SK-N-SH (cell line): ENCODE measurements at regions not wholly inside any gene's neighbourhood (a gene's known extent, or its start where the extent isn't known, plus 50 kb on each side); places are given as distances from the start of the nearest gene placed in this dataset.

Source experiments
- CTCF ChIA-PET: fragments of 300-600, 350-600 bp; formaldehyde crosslinking; extraction: SDS; loops from one replicate; lab custom pipeline; 2021; lab: Yijun Ruan, JAX
- POLR2A ChIA-PET: fragments of 350-600 bp; sonication (Branson Sonifier 250); formaldehyde crosslinking; extraction: SDS; loops from one replicate; lab custom pipeline; 2020; ENCODE audit warnings: antibody characterized with exemption, inconsistent platforms; lab: Yijun Ruan, JAX
- DNase-seq: peaks from one replicate; pipeline ENCODE4 v3.0.0; 2012
- H2AFZ ChIP-seq: fragments of 200-600 bp; sonication (generic); 2 replicates; pipeline ENCODE4 v1.8.1; 2016; ENCODE audit warnings: antibody characterized with exemption, mild to moderate bottlenecking, low read depth
- H3F3A ChIP-seq: fragments of 200-600 bp; sonication (generic); replicated peaks from 2 replicates; pipeline ENCODE3; 2016; ENCODE audit warnings: antibody characterized with exemption, mild to moderate bottlenecking; ENCODE audit not compliant: insufficient read depth
- H3K27ac ChIP-seq, 2 experiments: fragments of 200-500 bp in 1 of 2; fragments of 200-600 bp in 1 of 2; sonication (Bioruptor generic) in 1 of 2; sonication (generic), shearing (Covaris generic) in 1 of 2; 2 replicates each; pipeline versions ENCODE4 v1.5.1 to v1.6.1; 2014 to 2016; ENCODE audit warnings: low read depth in 2 of 2, inconsistent platforms in 1 of 2, low read length in 1 of 2, mild to moderate bottlenecking in 1 of 2, mixed read lengths in 1 of 2
- H3K27me3 ChIP-seq: fragments of 200-600 bp; sonication (generic), shearing (Covaris generic); 2 replicates; pipeline ENCODE4 v1.6.1; 2016; ENCODE audit warnings: mixed run types; ENCODE audit not compliant: insufficient read depth
- H3K36me3 ChIP-seq, 2 experiments: fragments of 200-500 bp in 1 of 2; fragments of 200-600 bp in 1 of 2; sonication (Bioruptor generic) in 1 of 2; sonication (generic) in 1 of 2; replicated peaks in 1 of 2; 2 replicates each; pipeline versions ENCODE3 to v1.5.1; 2014 to 2016; ENCODE audit warnings: low read length in 1 of 2, mild to moderate bottlenecking in 1 of 2; ENCODE audit not compliant: insufficient read depth in 2 of 2, control insufficient read depth in 1 of 2
- H3K4me1 ChIP-seq, 2 experiments: fragments of 200-500 bp in 1 of 2; fragments of 200-600 bp in 1 of 2; sonication (Bioruptor generic) in 1 of 2; sonication (generic), shearing (Covaris generic) in 1 of 2; 2 replicates each; pipeline versions ENCODE4 v1.5.1 to v1.6.1; 2014 to 2016; ENCODE audit warnings: low read depth in 1 of 2, low read length in 1 of 2, mixed run types in 1 of 2; ENCODE audit not compliant: insufficient read depth in 2 of 2, control insufficient read depth in 1 of 2
- H3K4me2 ChIP-seq: fragments of 200-600 bp; sonication (generic), shearing (Covaris generic); 2 replicates; pipeline ENCODE4 v1.6.1; 2017; ENCODE audit warnings: mixed run types
- H3K4me3 ChIP-seq, 2 experiments: fragments of 200-500 bp in 1 of 2; fragments of 200-600 bp in 1 of 2; sonication (Bioruptor generic) in 1 of 2; sonication (generic), shearing (Covaris generic) in 1 of 2; 2 replicates each; pipeline versions ENCODE4 v1.5.1 to v1.8.1; 2014 to 2016; ENCODE audit warnings: low read depth in 2 of 2, inconsistent platforms in 1 of 2, low read length in 1 of 2, mild to moderate bottlenecking in 1 of 2, mixed read lengths in 1 of 2, moderate library complexity in 1 of 2
- H3K79me2 ChIP-seq: fragments of 200-600 bp; sonication (generic); 2 replicates; pipeline ENCODE4 v1.8.1; 2017; ENCODE audit warnings: mild to moderate bottlenecking; ENCODE audit not compliant: insufficient read depth
- H3K9ac ChIP-seq: fragments of 200-600 bp; sonication (generic); 2 replicates; pipeline ENCODE4 v1.6.1; 2017; ENCODE audit warnings: mixed run types
- H3K9me2 ChIP-seq: fragments of 200-600 bp; sonication (generic); 2 replicates; pipeline ENCODE4 v1.6.1; 2017; ENCODE audit warnings: mixed run types
- H3K9me3 ChIP-seq: fragments of 200-600 bp; sonication (generic); 2 replicates; pipeline ENCODE4 v1.6.1; 2017; ENCODE audit warnings: mixed run types, mild to moderate bottlenecking, moderate library complexity
- H4K20me1 ChIP-seq: fragments of 200-600 bp; sonication (generic); 2 replicates; pipeline ENCODE4 v1.6.1; 2017; ENCODE audit warnings: mild to moderate bottlenecking, mixed run types; ENCODE audit not compliant: insufficient read depth
- CHD2 ChIP-seq: fragments of 150-350 bp; IDR thresholded peaks from 2 replicates; pipeline ENCODE4 v1.6.1; 2018; ENCODE audit warnings: low read length; ENCODE audit not compliant: partially characterized antibody
- CTCF ChIP-seq: fragments of 200-600 bp; sonication (generic); IDR thresholded peaks from 2 replicates; pipeline ENCODE4 v1.6.1; 2017; ENCODE audit warnings: antibody characterized with exemption, mild to moderate bottlenecking, moderate library complexity
- ELF1 ChIP-seq: IDR thresholded peaks from 2 replicates; pipeline ENCODE4 v1.4.0; 2012
- EP300 ChIP-seq, 2 experiments: IDR thresholded peaks; 2 replicates each; pipeline versions ENCODE4 v1.4.0 to v1.6.1; 2012; ENCODE audit warnings: borderline replicate concordance in 1 of 2, low read depth in 1 of 2, low read length in 1 of 2
- FOSL2 ChIP-seq: IDR thresholded peaks from 2 replicates; pipeline ENCODE4 v1.4.0; 2012; ENCODE audit warnings: low read depth, mild to moderate bottlenecking, moderate library complexity, borderline replicate concordance
- FOXJ3 ChIP-seq: sonication (generic); formaldehyde crosslinking; IDR thresholded peaks from 2 replicates; pipeline ENCODE4 v1.5.1; 2020; ENCODE audit warnings: mild to moderate bottlenecking, missing genetic modification reagents
- GATA2 ChIP-seq: sonication (generic); formaldehyde crosslinking; IDR thresholded peaks from 2 replicates; pipeline ENCODE4 v1.5.0; 2020; ENCODE audit warnings: mild to moderate bottlenecking, missing genetic modification reagents
- MAX ChIP-seq: IDR thresholded peaks from 2 replicates; pipeline ENCODE4 v1.4.0; 2012; ENCODE audit warnings: low read depth
- MXI1 ChIP-seq: IDR thresholded peaks from 2 replicates; pipeline ENCODE4 v1.6.1; 2012; ENCODE audit warnings: mild to moderate bottlenecking, low read depth, low read length, improper control_type of control experiment
- NFIC ChIP-seq: IDR thresholded peaks from 2 replicates; pipeline ENCODE4 v1.4.0; 2012; ENCODE audit warnings: borderline replicate concordance
- NRF1 ChIP-seq: IDR thresholded peaks from 2 replicates; pipeline ENCODE4 v1.6.1; 2012; ENCODE audit warnings: low read depth, mild to moderate bottlenecking, low read length
- PBX3 ChIP-seq: IDR thresholded peaks from 2 replicates; pipeline ENCODE4; 2012
- RCOR1 ChIP-seq: fragments of 150-350 bp; IDR thresholded peaks from 2 replicates; pipeline ENCODE4 v1.6.1; 2017; ENCODE audit warnings: antibody characterized with exemption, low read length
- REST ChIP-seq: IDR thresholded peaks from 2 replicates; pipeline ENCODE4 v1.6.1; 2012; ENCODE audit warnings: mild to moderate bottlenecking, low read depth, low read length, moderate library complexity
- RXRA ChIP-seq: IDR thresholded peaks from 2 replicates; pipeline ENCODE4 v1.4.0; 2012; ENCODE audit warnings: low read depth, mild to moderate bottlenecking, borderline replicate concordance
- SIN3A ChIP-seq: IDR thresholded peaks from 2 replicates; pipeline ENCODE4 v1.6.1; 2012; ENCODE audit warnings: low read depth, mild to moderate bottlenecking, low read length, moderate library complexity, borderline replicate concordance
- TEAD4 ChIP-seq: IDR thresholded peaks from 2 replicates; pipeline ENCODE4 v1.4.0; 2012; ENCODE audit warnings: mild to moderate bottlenecking, borderline replicate concordance; ENCODE audit not compliant: insufficient read depth
- USF1 ChIP-seq: IDR thresholded peaks from 2 replicates; pipeline ENCODE4 v1.4.0; 2012; ENCODE audit warnings: low read depth, borderline replicate concordance
- ZBTB33 ChIP-seq: IDR thresholded peaks from 2 replicates; pipeline ENCODE4 v1.4.0; 2012; ENCODE audit warnings: low read depth, borderline replicate concordance
- WGBS: methylation state at CpG from one replicate; pipeline ENCODE4 v1.1.6; 2017; ENCODE audit warnings: low lambda C conversion rate; 5-methylcytosine and 5-hydroxymethylcytosine counted together

GRCh38 chr21:15138490-15138889, 73.7 kb upstream of the NRIP1 start:
- no peak for DNase-seq
- Histone ChIP-seq H3K9ac (no peak overlapping the region), H3K27ac (no peak overlapping the region), H3K36me3 (no peaks in the 10 kb centered on the region), H3K4me1 (no peaks in the 10 kb centered on the region), H3K4me3 (no peak overlapping the region), H3K4me2 (no peak overlapping the region), H3K9me2 (no peaks in the 10 kb centered on the region), H3K9me3 (no peaks in the 10 kb centered on the region), H4K20me1 (no peaks in the 10 kb centered on the region), H3K27me3 (no peaks in the 10 kb centered on the region; the same call in 1 of the 2 replicates), H3F3A (no peaks in the 10 kb centered on the region), H2AFZ (no peak overlapping the region), H3K79me2 (no peaks in the 10 kb centered on the region)
- CTCF ChIA-PET: interaction anchor here (0.9 kb wide), 1 partner anchor 25 kb away, joined by 3 read pairs; no protein-coding TSS in a partner anchor
- POLR2A ChIA-PET: no interaction called here
- 14% methylated on average over 7 of the region's 7 CpGs for WGBS
- TF ChIP-seq MXI1: no peak
- no peak for TF ChIP-seq CHD2
- TF ChIP-seq USF1: no peak
- no peak for TF ChIP-seq RXRA
- TF ChIP-seq SIN3A: no peak
- no peak for TF ChIP-seq RCOR1
- TF ChIP-seq EP300 (IDR thresholded peaks at IDR 0.05; ENCODE audit: borderline replicate concordance in 1 of 2, low read depth in 1 of 2, low read length in 1 of 2): no peak
- TF ChIP-seq NRF1: no peak
- no peak for TF ChIP-seq FOSL2
- no peak for TF ChIP-seq MAX
- no peak for TF ChIP-seq TEAD4
- no peak for TF ChIP-seq REST
- no peak for TF ChIP-seq CTCF
- no peak for TF ChIP-seq NFIC
- TF ChIP-seq ZBTB33: no peak
- TF ChIP-seq ELF1: no peak
- no peak for TF ChIP-seq GATA2
- TF ChIP-seq FOXJ3 (CRISPR knock-in tag): no peak
- no peak for TF ChIP-seq PBX3
